AG09309 (cell line): ENCODE measurements at regions not wholly inside any gene's neighbourhood (a gene's known extent, or its start where the extent isn't known, plus 50 kb on each side); places are given as distances from the start of the nearest gene placed in this dataset.
A peak's percentile ranks its signal among the peaks of the same experiment; 100 is the strongest.
"Not testable (repeated sequence)": the region's sequence is repeated elsewhere in the genome, so short reads cannot be mapped to it uniquely, and the experiment has no call there.

Source experiments
- DNase-seq: peaks from one replicate; pipeline ENCODE4 v3.0.0-alpha.2; 2010; ENCODE audit warnings: low read depth
- H3K4me3 ChIP-seq: 2 replicates; pipeline ENCODE4 v1.5.1; 2011; ENCODE audit warnings: mild to moderate bottlenecking, low read depth, low read length, moderate library complexity; ENCODE audit not compliant: control insufficient read depth
- CTCF ChIP-seq: IDR thresholded peaks from 2 replicates; pipeline ENCODE4 v1.5.1; 2011; ENCODE audit warnings: mild to moderate bottlenecking, low read depth, low read length, inconsistent platforms; ENCODE audit not compliant: insufficient read depth, control insufficient read depth; ENCODE audit errors: missing control alignments

- TF ChIP-seq CTCF: no peak
- no peak overlapping the region for H3K4me3 ChIP-seq
- DNase-seq: no peak
These were observed 385.2 kb downstream of the ATP23 start for GRCh38 chr12:58326534-58326933.

GRCh38 chr12:58336581-58337242 is 395.3 kb downstream of the ATP23 start:
- peak; percentile 73 for DNase-seq
- H3K4me3 ChIP-seq: not testable (repeated sequence)

- not testable (repeated sequence) for H3K4me3 ChIP-seq, DNase-seq
These were observed 396.2 kb downstream of the ATP23 start for GRCh38 chr12:58337539-58337938.

- no peak overlapping the region for H3K4me3 ChIP-seq
- no peak for TF ChIP-seq CTCF
- no peak for DNase-seq
These were observed 400.4 kb downstream of the ATP23 start for GRCh38 chr12:58341791-58342190.

GRCh38 chr12:58342736-58343135 is 401.4 kb downstream of the ATP23 start:
- no peak for TF ChIP-seq CTCF
- no peak for DNase-seq
- H3K4me3 ChIP-seq: no peak overlapping the region

GRCh38 chr12:58346032-58346632 is 404.8 kb downstream of the ATP23 start:
- DNase-seq: no peak
- peak; percentile 59 for TF ChIP-seq CTCF
- H3K4me3 ChIP-seq: no peak overlapping the region

GRCh38 chr12:58347188-58347587 is 405.8 kb downstream of the ATP23 start:
- DNase-seq: no peak
- H3K4me3 ChIP-seq: no peak overlapping the region
- no peak for TF ChIP-seq CTCF

- TF ChIP-seq CTCF: no peak
These were observed 406.3 kb downstream of the ATP23 start for GRCh38 chr12:58347691-58348090.

More at GRCh38 chr12:58347691-58348090, 406.3 kb downstream of the ATP23 start:
- no peak for DNase-seq
- no peak overlapping the region for H3K4me3 ChIP-seq
